Fibroblast of lung (primary cell): ENCODE measurements at regions not wholly inside any gene's neighbourhood (a gene's known extent, or its start where the extent isn't known, plus 50 kb on each side); places are given as distances from the start of the nearest gene placed in this dataset.

Experiments used
- DNase-seq, 2 donors: peaks; one replicate each; pipeline versions ENCODE4 v3.0.0 to v3.0.0-alpha.2; 2010; ENCODE audit warnings: low read depth in 2 of 2
- H2AFZ ChIP-seq: 2 replicates; pipeline ENCODE4 v1.5.1; 2012; ENCODE audit warnings: low read length, control low read depth, inconsistent platforms
- H3K27ac ChIP-seq: 2 replicates; pipeline ENCODE4 v1.5.1; 2011; ENCODE audit warnings: low read length, control low read depth; ENCODE audit not compliant: insufficient read depth
- H3K27me3 ChIP-seq: 2 replicates; pipeline ENCODE4 v1.5.1; 2011; ENCODE audit warnings: mild to moderate bottlenecking, low read length; ENCODE audit not compliant: control insufficient read depth, insufficient read depth
- H3K36me3 ChIP-seq: 2 replicates; pipeline ENCODE4 v1.5.1; 2011; ENCODE audit warnings: low read length; ENCODE audit not compliant: control insufficient read depth, insufficient read depth
- H3K4me1 ChIP-seq: 2 replicates; pipeline ENCODE4 v1.5.1; 2011; ENCODE audit warnings: low read length; ENCODE audit not compliant: control insufficient read depth, insufficient read depth; ENCODE audit errors: extremely low read depth
- H3K4me2 ChIP-seq: 2 replicates; pipeline ENCODE4 v1.5.1; 2011; ENCODE audit warnings: low read length, control low read depth; ENCODE audit not compliant: insufficient read depth; ENCODE audit errors: extremely low read depth
- H3K4me3 ChIP-seq, 4 experiments: fragments of 200-600 bp in 1 of 4; sonication (generic) in 1 of 4; replicated peaks in 1 of 4; 2 replicates each; pipeline ENCODE4 v1.5.1; 2011 to 2016; ENCODE audit warnings: low read length in 4 of 4, low read depth in 3 of 4, mild to moderate bottlenecking in 3 of 4, control low read depth in 2 of 4, inconsistent platforms in 1 of 4, mixed read lengths in 1 of 4; ENCODE audit not compliant: insufficient read depth in 1 of 4; ENCODE audit errors: control extremely low read depth in 1 of 4
- H3K79me2 ChIP-seq: 2 replicates; pipeline ENCODE4 v1.5.1; 2012; ENCODE audit warnings: mild to moderate bottlenecking, low read length, inconsistent platforms; ENCODE audit not compliant: control insufficient read depth, insufficient read depth
- H3K9ac ChIP-seq: 2 replicates; pipeline ENCODE4 v1.5.1; 2011; ENCODE audit warnings: mild to moderate bottlenecking, low read length, control low read depth; ENCODE audit not compliant: insufficient read depth
- H3K9me3 ChIP-seq: 2 replicates; pipeline ENCODE4 v1.5.1; 2012; ENCODE audit warnings: low read depth, low read length; ENCODE audit not compliant: control insufficient read depth, insufficient read depth
- H4K20me1 ChIP-seq: 2 replicates; pipeline ENCODE4 v1.5.1; 2011; ENCODE audit warnings: low read length; ENCODE audit not compliant: control insufficient read depth, insufficient read depth; ENCODE audit errors: extremely low read depth
- EZH2 ChIP-seq: IDR thresholded peaks from 2 replicates; pipeline ENCODE4 v1.5.1; 2012; ENCODE audit warnings: low read length, control low read depth, mild to moderate bottlenecking; ENCODE audit errors: missing control alignments
- TF ChIP-seq, protein P1 (sequence below), 2 donors: IDR thresholded peaks in 1 of 2; conservative IDR thresholded peaks in 1 of 2; 1 replicate in 1 of 2; 2 replicates in 1 of 2; pipeline ENCODE4 v1.5.1; 2011 to 2012; ENCODE audit warnings: low read length in 2 of 2, control low read depth in 1 of 2, inconsistent platforms in 1 of 2, low read depth in 1 of 2, mild to moderate bottlenecking in 1 of 2

DNA sequence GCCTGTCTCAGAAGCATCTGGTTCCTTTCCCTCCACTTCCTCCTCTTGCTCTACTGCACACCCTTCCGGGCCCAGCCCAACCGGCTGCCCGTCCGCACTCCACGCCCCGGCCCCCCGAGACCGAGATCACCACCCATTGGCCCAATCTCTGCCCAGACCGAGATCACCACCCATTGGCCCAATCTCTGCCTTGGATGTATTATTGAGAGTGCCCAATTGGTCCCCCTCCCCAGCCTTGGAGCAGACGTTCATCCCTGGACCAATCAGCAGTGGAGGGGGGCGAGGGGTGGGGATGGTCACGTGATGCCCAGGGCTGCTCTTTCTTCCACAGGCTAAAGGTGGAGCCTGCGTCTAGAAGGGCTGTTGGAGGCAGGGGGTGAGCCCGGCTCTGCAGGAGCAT lies 75.6 kb upstream of the TMEM132C start:
- Histone ChIP-seq H3K27ac (no peak overlapping the region), H3K4me3 (no peak overlapping the region), H3K36me3 (no peaks in the 10 kb centered on the region), H3K9ac (no peak overlapping the region), H4K20me1 (no peaks in the 10 kb centered on the region), H3K4me1 (no peaks in the 10 kb centered on the region), H3K9me3 (no peaks in the 10 kb centered on the region), H3K27me3 (no peaks in the 10 kb centered on the region), H3K4me2 (no peak overlapping the region), H2AFZ (no peak overlapping the region), H3K79me2 (no peaks in the 10 kb centered on the region)
- no peak for DNase-seq
- TF ChIP-seq, protein P1, sequence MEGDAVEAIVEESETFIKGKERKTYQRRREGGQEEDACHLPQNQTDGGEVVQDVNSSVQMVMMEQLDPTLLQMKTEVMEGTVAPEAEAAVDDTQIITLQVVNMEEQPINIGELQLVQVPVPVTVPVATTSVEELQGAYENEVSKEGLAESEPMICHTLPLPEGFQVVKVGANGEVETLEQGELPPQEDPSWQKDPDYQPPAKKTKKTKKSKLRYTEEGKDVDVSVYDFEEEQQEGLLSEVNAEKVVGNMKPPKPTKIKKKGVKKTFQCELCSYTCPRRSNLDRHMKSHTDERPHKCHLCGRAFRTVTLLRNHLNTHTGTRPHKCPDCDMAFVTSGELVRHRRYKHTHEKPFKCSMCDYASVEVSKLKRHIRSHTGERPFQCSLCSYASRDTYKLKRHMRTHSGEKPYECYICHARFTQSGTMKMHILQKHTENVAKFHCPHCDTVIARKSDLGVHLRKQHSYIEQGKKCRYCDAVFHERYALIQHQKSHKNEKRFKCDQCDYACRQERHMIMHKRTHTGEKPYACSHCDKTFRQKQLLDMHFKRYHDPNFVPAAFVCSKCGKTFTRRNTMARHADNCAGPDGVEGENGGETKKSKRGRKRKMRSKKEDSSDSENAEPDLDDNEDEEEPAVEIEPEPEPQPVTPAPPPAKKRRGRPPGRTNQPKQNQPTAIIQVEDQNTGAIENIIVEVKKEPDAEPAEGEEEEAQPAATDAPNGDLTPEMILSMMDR (conservative IDR thresholded peaks at IDR 0.05 in 1 of 2, IDR thresholded peaks at IDR 0.05 in 1 of 2; ENCODE audit: low read depth in 1 of 2, low read length in 2 of 2) = no peak
- no peak for TF ChIP-seq EZH2

DNA sequence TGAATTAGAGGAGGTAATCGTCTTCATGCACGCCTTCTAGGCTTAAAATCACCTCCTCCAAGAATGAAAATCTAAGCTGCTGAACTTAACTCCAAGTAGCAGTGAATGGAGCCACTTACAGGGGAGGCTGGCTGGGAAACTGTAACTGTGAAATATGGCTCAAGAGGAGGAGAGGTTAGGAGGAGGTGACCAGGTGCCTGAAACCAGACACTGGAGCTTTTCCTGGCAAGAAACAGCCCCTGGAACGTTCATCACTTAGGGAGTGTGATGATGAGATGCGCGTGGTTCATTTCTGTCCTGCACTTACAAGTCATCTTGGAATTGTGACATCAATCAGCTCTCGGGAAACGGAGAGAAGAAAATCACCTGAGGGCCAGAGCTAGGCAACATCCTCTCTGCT lies 62.3 kb upstream of the TMEM132C start:
- Histone ChIP-seq H3K27me3 (no peaks in the 10 kb centered on the region), H3K4me2 (no peak overlapping the region), H3K9me3 (peaks cover 8% of the 10 kb centered on the region), H3K9ac (no peak overlapping the region), H3K36me3 (no peaks in the 10 kb centered on the region), H3K27ac (no peak overlapping the region), H3K4me1 (no peaks in the 10 kb centered on the region), H2AFZ (no peak overlapping the region), H4K20me1 (no peaks in the 10 kb centered on the region), H3K79me2 (no peaks in the 10 kb centered on the region), H3K4me3 (no peak overlapping the region)
- TF ChIP-seq, protein P1 (conservative IDR thresholded peaks at IDR 0.05 in 1 of 2, IDR thresholded peaks at IDR 0.05 in 1 of 2; ENCODE audit: low read depth in 1 of 2, low read length in 2 of 2) = no peak
- no peak for TF ChIP-seq EZH2
- DNase-seq = no peak

DNA sequence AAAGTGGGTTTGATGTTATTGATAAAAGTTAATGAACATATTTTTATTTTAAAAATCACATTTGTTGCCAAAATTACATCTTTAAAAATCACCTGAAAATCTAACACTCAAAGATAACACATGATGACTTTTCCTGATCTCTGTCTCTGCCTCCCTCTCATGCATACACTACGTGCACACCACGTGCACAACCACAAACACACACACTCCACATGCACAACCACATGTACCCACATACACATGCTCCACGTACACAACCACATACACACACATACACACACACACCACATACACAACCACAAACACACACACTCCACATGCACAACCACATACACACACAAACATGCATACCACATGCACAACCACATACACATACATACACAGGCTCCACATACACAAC lies 61.8 kb upstream of the TMEM132C start:
- peaks cover 8% of the 10 kb centered on the region for H3K9me3 ChIP-seq
- H3K27ac ChIP-seq = no peak overlapping the region
- no peak for DNase-seq
- H2AFZ ChIP-seq = no peak overlapping the region
- H3K4me1 ChIP-seq = no peaks in the 10 kb centered on the region
- H3K4me2 ChIP-seq = no peak overlapping the region
- H3K79me2 ChIP-seq = no peaks in the 10 kb centered on the region
- no peak overlapping the region for H3K9ac ChIP-seq
- TF ChIP-seq EZH2 = no peak
- TF ChIP-seq, protein P1 (conservative IDR thresholded peaks at IDR 0.05 in 1 of 2, IDR thresholded peaks at IDR 0.05 in 1 of 2; ENCODE audit: low read depth in 1 of 2, low read length in 2 of 2) = no peak
- no peak overlapping the region for H3K4me3 ChIP-seq
- H3K27me3 ChIP-seq = no peaks in the 10 kb centered on the region
- no peaks in the 10 kb centered on the region for H4K20me1 ChIP-seq
- H3K36me3 ChIP-seq = no peaks in the 10 kb centered on the region
